Putamen (tissue), 1 donor: ENCODE measurements at regions not wholly inside any gene's neighbourhood (a gene's known extent, or its start where the extent isn't known, plus 50 kb on each side); places are given as distances from the start of the nearest gene placed in this dataset.
A peak's percentile ranks its signal among the peaks of the same experiment; 100 is the strongest.
"Not testable (repeated sequence)": the region's sequence is repeated elsewhere in the genome, so short reads cannot be mapped to it uniquely, and the experiment has no call there.

Experiments
- DNase-seq: peaks from one replicate; pipeline ENCODE4 v3.0.0-alpha.2; 2016; ENCODE audit warnings: low spot score

DNA sequence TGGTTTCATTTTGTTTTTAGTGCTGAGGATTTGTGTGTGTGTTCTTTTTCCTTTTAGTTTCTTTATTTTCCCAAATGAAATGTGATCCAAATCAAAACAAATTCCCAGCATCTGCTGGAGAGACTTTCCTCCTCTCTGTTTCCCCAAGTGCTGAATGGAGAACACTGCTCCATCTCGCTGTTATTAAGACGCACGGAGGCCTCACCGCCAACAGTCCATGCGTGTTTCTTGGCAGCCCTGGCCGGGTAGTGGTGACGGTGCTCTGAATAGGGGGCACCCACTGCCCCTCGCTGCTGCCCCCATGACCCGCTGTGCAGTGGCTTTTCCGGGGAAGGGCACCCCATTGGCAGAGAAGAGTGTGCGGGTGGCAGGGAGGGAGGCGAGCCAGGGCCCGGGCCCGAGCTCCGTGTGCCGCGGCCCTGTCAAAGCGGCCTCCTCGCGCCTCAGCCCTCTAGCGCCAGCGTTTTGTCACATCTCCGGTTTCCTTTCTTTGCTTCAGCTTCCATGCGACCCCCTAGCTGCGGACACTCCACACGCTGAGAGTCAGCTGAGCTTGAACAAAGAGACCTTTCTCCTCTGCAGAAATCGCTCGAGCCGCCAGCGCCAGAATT is 473.7 kb upstream of the SALL3 start:
- peak; percentile 47 for DNase-seq

DNA sequence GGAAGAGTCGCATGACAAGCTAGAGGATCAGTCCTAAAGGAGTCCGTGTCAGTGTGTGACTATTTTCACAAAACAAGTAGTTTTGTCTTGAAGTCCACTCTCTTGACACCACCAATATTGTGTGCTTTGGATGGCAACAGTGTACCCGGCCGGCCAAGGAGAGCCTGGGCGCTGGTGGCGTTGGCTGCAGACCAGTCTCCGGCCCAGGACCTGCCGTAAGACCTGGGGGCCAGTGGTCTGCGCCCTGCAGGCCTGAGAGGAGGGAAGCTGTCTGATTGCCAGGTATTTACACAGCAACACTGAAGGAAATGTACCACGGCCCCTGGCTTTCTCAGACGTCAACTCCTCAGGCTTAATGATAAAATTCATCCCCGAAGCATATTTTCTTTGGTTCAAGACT is 472.4 kb upstream of the SALL3 start:
- DNase-seq = no peak

DNA sequence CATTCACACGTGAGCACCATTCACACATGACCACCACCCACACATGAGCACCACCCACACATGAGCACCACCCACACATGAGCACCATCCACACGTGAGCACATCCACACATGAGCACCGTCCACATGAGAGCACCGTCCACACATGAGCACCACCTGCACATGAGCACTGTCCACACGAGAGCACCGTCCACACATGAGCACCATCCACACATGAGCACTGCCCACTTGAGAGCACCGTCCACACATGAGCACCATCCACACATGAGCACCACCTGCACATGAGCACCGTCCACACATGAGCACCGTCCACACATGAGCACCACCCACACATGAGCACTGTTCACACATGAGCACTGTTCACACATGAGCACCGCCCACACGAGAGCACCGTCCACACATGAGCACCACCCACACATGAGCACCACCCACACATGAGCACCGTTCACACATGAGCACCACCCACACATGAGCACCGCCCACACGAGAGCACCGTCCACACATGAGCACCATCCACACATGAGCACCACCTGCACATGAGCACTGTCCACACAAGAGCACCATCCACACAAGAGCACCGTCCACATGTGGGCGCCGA is 471.3 kb upstream of the SALL3 start:
- not testable (repeated sequence) for DNase-seq

DNA sequence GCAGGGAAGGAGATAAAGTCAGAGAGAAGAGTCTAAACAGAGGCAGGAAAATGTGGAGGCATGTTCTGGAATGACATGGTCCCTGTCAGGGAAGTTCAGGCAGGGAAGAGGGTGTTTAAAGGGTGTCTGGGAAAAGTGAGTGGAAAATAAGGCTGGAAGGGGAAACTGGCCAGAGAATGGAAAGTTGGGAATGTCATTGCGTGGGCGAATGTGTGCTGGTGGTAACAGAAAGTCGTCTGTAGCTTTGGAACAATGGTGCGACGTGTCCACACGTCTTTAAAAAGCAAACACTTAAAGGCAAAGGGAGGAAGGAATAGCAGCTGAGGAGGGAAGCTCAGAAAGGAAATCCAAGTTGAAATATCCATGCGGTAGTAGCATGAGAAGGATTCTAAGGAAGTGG is 469.5 kb upstream of the SALL3 start:
- DNase-seq = no peak

GRCh38 chr18:78510636-78511035 is 469.0 kb upstream of the SALL3 start:
- DNase-seq = no peak

DNA sequence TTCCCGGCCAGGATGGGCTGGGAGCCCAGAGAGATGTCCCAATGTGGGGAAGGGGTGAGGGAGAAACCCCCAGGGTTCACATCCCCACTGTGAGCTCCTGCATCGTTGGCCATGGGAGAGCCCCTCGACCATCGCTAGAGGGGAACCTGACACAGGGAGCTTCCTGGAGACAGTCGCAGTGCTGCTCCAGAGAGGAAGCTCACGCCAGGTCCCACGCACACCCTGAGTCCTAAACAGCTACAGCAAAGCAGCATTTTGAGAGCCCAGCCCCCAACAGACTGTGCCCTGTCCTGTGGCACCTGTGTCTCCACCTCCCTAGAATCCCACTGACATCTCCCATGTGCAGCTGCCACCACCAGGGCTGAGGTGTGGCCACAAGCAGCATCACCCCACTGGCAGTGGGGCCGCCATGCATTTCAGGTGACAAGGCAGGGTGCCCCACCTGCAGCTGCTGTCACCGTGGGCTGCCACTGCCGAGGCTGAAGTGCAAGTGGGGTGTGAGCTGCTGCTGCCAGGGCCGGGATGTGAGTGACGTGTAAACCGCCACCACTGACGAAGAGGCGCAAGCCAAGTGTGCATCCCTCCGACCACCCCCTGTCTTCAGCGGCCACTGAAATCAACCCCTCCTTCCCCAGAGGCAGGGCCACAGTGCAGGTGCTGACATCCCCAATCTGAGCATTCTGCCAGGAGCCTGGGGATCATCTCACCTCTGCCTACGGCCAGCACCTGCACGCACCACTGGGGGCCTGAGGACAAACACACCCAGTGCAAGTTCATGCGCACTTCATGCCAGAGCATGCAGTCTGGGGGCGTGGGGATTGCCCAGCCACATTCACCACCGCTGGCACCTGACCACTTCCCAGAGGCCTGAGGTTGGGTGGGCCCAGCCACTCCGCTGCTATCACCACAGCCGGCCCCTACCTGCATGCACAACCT is 467.7 kb upstream of the SALL3 start:
- no peak for DNase-seq

DNA sequence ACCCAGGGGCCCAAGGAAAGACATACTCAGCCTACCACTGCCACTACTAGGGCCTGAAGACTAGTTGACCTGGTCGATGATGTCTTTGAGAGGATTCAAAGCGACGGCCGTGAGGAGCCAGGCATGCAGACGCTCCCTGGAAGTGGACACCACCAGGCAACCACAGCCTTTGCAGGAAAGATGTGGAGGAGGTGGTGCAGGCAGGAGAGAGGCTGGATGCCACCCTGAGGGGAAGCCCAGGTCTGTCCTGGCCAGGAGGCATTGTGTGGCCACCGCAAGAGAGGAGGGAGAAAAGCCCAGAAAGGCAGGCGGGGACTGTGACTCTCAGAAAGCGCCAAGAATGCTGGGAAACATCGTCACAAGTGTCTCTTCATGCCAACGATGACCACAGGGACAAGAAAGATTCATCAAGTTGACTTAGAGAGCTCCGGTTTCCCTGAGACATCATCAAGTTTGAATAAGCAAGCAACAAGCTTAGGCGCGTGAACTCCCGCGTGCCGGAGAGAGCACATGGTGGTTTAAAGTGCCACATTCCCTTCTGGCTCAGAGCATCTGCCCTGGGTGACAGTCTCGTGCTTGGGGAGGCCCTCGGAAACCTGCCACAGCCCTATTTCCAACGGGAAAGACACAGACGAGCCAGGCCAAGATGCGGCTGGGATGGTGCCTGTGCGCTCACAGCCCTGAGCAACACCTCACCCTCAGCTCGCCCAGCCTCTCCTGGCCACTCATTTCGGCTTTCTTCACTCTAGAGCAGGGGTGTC is 464.5 kb upstream of the SALL3 start:
- DNase-seq = no peak

DNA sequence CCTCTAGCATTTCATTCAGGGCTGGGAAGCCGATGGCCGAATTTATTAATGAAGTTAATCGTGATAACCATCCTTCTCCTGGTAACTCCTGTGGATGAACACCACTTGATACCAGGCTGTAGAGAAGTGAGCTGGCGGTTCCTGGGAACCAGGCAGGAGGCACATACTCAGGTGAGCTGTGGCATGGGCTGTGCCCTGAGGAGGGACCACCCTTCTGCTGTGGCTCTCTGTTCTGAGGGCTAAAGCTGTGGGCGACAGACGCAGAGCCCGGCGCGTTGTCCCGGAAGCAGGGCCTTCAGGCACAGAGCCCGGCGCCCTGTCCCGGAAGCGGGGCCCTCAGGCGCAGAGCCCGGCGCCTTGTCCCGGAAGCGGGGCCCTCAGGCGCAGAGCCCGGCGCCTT is 462.3 kb upstream of the SALL3 start:
- no peak for DNase-seq

DNA sequence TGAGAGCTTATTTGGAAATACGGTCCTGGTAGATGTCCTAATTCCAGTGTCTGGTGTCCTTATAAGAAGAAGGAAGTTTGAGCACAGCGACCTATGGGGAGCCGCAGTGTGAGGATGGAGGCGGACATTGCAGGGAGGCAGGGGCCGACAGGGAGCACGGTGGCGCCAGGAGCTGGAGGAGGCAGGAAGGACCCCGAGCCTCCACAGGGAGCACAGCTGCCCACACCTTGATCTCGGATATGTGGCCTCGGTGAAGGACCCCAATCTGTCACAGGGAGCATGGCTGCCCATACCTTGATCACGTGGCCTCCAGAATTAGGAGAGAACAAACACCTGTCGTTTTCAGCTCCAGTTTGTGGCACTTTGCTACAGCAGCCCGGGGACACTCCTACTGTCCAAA is 461.6 kb upstream of the SALL3 start:
- no peak for DNase-seq

DNA sequence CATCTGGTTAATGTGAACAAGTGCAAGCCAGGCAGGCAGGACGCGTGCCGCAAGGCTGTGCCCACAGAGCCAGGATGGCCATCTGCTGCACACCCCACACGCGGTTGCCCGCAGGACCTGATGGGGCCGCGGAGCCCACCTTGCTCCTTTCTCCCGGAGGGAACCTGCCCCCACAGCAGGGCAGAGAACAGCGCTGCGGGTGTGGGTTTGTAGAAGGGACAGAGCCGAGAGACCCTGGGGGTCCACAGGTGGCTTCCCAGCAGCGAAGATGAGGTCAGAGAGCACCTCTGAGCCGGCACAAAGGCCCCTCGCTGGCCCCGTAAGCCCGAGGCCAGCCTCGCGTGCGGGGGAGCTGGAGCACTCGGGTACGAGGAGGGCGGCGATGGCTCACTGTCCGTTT is 460.8 kb upstream of the SALL3 start:
- no peak for DNase-seq

- no peak for DNase-seq
Observed at GRCh38 chr18:78519394-78520062, 460.1 kb upstream of the SALL3 start.

DNA sequence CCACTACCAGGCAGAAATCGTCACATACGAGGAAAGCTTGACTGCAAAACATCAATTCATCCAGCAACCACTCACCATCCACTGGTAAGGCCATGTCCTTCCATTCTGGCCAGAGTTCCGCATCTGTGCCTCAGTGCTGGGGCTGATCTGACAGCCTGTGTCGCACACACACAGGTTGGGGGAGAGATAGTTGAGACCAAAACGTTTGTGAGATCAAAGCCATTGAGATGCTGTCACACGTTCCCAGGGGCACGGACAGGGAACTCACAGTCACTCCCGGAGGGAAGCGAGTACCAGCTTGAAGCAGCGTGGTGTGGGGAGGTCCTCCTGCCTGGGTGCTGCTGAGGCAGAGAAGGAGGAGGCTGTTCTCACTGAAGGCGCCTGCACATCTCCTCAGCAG is 458.5 kb upstream of the SALL3 start:
- no peak for DNase-seq

DNA sequence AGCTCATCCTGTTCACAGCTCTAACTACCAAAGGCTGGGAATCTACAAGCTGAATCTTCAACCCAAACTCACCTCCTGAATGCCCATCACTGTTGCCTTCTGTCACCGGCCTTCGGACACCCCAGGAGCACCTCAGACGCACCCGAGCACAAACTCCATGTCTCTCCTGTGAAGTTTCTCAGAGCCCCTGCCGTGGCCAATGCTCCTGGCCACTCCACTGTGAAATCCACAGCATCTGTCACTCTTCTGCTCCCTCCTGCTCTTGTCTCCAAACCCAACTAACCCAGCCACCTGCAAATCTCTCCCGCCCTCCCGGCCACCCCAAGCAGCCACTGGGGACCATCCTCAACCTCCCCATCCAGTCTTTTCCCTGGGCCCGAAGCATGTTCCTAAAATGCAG is 457.9 kb upstream of the SALL3 start:
- no peak for DNase-seq

DNA sequence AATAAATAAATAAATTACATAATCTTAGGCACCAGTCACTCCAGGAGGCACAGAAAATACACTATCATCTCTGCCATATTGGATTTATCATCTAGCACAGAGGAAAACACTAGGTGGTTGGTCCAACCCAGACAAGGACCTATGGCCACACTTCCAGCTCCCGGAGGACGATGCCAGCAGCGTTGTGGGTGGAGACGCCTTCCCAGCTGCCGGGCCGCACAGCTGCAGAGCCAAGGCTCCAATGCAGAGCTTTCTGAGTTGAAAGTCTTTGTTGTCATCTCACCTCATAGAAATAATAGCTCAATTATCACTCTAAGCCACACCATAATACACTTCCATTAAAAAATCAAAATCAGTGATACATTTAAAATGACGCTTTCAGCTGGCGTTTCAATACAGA is 457.1 kb upstream of the SALL3 start:
- DNase-seq = no peak

- DNase-seq = no peak
Observed at GRCh38 chr18:78523850-78524249, 455.8 kb upstream of the SALL3 start.

- DNase-seq = no peak
Observed at GRCh38 chr18:78525366-78526111, 454.1 kb upstream of the SALL3 start.

GRCh38 chr18:78526275-78526674 is 453.3 kb upstream of the SALL3 start:
- no peak for DNase-seq

DNA sequence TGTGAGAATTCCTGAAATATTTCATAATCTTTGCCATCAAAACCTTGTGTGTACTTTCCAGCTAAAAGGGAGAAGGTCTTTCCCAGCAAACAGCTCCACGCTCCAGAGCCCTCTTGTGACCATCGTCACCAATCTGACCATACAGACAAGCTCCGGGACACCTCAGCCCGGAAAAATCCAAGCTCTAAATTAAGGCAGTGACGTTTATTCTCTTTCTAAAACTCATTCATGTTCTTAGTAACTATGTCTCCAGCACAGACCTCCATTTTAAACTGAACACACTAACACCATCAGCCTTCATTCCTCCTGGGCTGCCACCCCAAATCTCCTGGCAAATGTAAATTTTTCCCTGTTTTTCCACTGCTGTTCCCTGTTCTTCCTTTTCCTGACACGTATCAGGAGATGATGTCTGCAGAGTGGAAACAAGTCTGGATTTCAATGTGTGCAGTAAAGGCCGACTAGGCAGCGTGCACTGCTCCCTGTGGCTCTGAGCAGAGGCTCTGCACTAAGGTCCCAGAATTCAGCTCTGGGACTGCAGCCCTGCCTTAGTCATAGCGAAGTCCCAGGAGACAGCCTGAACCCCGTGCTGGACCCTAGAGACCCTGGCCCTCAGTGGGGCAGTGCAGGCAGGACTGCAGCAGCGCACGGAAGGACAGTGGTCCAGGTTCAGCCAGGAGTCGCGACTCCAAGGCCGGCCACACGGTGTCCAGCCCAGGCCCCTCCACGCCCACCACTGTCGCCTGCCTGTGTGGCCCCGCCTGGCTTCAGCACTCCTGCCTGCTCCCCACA is 452.5 kb upstream of the SALL3 start:
- no peak for DNase-seq

GRCh38 chr18:78527984-78528383 is 451.6 kb upstream of the SALL3 start:
- no peak for DNase-seq
